HG02610 (cell line): ENCODE measurements at regions not wholly inside any gene's neighbourhood (a gene's known extent, or its start where the extent isn't known, plus 50 kb on each side); places are given as distances from the start of the nearest gene placed in this dataset.
"Not testable (repeated sequence)": the region's sequence is repeated elsewhere in the genome, so short reads cannot be mapped to it uniquely, and the experiment has no call there.

Experiments used
- ATAC-seq: cut with Tn5 transposase; IDR thresholded peaks from one replicate; pipeline ENCODE4 v1.9.1; 2021; ENCODE audit warnings: mild to moderate bottlenecking, moderate library complexity; ENCODE audit not compliant: unreplicated experiment

DNA sequence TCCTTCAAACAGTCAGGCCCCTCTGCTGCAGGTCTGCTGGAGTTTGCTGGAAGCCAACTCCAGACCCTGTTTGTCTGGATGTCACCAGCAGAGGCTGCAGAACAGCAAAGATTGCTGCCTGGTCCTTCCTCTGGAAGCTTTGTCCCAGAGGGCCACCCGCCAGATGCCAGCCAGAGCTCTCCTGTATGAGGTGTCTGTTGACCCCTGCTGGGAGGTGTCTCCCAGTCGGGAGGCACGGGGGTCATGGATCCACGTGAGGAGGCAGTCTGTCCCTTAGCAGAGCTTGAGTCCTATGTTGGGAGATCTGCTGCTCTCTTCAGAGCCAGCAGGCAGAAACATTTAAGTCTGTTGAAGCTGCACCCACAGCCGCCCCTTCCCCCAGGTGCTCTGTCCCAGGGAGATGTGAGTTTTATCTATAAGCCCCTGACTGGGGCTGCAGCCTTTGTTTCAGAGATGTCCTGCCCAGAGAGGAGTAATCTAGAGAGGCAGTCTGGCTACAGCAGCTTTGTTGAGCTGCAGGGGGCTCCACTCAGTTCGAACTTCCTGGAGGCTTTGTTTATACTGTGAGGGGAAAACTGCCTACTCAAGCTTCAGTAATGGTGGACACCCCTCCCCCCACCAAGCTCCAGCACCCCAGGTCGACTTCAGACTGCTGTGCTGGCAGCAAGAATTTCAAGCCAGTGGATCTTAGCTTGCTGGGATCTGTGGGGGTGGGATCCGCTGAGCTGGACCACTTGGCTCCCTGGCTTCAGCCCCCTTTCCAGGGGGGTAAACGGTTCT lies 72.1 kb downstream of the OGFRL1 start:
- ATAC-seq: not testable (repeated sequence)

DNA sequence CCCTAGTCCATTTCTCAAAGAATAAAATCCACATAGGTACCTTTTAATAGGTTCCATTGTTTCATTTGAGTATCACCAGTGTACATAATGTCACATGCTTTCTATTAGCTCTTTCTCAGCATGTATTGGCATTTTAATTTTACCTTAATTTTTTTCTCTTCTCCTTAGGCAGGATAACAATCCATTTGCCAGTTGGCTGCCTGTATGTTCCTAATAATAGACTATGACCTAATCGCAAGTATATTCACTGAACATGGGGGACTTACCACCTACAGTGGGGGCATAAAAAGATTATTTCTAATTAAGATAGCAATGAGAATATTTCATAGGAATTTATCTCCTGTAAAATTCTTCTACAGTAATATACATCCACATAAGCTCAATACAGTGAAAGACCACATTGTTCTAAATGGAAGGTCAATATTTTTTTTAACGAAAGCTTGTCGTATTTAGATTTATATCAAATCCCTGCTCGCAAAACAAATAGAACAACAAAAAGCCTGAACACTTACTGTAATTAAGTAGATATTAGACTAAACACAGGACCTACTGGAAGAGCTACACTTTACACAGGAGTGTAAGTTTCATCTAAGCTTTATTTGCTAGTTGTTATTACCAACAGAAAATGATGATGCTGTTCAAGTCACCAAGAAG lies 76.4 kb downstream of the OGFRL1 start:
- ATAC-seq: no peak

DNA sequence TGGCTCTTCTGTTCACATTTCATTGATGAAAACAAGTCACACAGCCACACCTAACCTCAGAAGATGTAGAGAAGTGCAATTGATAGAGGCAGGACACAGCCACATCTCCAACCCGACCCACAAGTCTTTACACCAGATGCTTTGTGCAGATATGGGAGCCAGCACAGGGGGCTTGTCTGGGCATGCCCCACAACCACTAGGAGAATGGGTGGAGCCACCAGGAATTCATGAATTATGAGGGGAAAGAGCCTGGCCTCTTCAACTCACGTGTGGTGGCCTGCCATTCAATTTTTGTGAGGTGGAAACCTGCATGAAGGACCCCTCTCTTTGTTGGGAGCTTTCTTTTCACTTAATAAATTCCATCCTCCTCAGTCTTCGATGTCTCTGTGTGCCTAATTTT lies 79.1 kb downstream of the OGFRL1 start:
- ATAC-seq: no peak

DNA sequence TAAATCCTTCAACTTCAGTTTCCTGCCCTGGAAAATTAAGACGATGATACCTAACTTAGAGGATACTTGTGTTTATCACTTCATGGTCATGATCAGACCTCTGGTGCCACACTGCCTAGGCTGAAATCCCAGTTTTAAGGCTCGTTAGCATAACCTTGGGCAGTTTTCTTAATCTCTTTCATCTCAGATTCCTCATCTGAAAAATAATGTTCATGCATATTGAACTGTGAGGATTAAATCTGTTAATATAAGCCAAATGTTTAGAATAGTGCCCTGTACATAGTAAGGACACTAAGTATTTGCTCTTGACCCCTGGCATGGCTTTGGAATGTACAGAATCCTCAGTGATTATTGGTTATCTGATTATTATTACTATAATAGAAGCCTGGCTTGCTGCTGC lies 79.7 kb downstream of the OGFRL1 start:
- ATAC-seq: no peak

DNA sequence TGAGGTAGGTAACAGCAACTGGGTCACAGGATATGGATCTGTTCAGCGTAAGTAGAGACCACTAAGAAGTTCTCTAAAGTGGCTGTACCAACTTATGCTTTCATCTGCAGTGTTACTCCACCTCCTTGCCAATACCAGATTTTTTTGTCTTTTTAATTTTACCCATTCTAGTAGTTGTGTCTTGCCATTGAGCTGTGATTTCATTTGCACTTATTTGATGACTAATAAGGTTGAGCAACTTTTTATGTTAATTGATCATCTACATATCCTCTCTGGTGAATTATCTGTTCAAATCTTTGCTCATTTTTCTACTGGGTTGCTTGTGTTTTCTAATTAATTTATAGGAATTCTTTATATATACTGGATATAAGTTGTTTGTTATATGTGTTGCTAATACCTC lies 82.9 kb downstream of the OGFRL1 start:
- no peak for ATAC-seq

DNA sequence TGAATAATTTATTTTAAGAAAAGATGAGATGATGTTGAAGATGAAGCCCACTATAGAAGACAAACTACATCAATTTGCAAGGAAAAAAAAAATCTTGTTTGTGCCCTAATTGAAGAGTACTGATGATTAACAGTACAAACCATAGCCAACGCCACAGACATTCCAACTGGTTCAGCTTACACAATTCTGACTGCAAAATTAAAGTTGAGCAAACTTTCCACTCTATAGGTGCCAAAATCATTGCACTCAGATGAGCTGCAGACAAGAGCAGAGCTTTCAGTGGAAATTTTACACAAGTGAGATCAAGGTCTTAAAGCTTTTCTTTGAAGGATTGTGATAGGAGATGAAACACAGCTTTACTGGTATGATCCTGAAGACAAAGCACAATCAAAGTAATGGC lies 85.3 kb downstream of the OGFRL1 start:
- no peak for ATAC-seq

DNA sequence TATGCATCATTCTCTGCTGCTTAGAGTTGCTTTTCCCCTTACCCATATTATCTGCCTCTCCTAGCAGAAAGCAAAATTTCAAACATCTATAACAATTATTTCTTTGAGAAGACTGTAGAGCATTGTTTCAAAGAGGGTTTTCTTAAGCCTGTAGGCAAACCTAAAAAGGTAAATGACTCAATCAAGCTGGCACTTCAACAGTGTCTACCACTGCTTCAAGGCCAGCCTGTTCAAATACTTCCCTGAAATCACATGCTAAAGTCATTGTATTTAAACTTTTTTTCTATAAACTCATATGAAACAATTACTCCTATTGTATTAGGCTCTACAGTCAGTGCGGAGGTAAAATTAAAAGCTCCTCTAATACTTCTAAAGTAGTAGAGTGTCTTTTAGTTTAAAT lies 87.1 kb downstream of the OGFRL1 start:
- ATAC-seq: no peak

DNA sequence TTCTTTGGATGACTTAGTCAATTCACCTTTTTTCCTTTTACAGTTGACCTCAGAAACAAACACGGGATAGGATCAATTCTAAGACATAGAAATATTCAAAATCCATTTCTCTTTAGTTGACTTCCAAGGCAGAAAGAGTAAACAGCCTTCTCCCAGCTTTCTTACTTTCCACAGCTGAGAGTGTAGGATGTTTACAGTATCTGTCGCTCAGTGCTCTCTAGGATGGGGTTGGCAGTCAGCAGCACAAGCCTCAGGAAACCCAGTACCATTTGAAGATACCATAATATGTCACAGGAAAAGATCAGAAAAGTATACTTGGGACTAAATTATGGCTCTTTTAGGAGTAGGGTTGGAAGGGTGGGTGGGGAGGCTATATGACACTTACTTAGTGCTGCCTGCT lies 88.2 kb downstream of the OGFRL1 start:
- ATAC-seq: no peak

DNA sequence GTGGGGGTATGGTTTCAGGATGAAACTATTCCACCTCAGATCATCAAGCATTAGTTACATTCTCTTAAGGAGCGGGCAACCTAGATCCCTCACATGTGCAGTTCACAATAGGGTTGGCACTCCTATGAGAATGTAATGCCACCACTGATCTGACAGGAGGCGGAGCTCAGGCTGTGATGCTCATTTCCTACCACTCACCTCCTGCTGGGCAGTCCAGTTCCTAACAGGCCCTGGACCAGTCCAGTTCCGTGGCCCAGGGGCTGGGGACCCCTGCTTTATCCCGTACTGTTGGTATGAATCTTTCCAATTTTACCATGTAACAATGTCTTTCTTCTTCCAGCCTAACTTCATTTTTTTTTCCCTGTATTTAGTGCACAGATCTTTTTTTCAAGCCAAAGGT lies 94.9 kb downstream of the OGFRL1 start:
- ATAC-seq: no peak

DNA sequence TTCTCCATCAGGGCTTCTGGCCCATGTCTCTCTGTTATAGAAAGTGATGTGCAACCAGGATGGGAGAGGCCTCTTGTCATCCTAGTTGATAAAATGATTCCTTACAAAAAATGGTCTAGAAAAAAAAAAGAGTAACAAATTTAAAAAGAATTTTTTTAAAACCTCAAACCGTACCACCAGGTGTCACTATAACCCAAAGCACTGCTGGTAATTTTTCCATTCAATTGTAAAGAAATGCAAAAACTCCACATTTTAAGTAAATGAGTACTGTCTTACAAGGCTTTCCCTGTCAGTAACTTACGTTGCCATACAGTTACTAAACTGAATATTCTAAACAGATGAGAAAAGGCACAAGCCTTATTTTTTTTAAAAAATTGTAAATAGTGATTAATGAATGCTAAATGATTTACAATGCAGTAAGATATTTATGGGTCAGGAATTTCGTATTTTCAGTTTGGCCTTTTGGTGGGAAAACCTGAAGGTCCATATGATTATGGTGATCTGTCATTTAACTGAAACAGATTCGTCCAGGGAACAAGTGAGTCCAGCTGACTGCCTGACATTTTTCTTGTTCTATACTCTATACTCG lies 95.4 kb downstream of the OGFRL1 start:
- ATAC-seq: no peak

DNA sequence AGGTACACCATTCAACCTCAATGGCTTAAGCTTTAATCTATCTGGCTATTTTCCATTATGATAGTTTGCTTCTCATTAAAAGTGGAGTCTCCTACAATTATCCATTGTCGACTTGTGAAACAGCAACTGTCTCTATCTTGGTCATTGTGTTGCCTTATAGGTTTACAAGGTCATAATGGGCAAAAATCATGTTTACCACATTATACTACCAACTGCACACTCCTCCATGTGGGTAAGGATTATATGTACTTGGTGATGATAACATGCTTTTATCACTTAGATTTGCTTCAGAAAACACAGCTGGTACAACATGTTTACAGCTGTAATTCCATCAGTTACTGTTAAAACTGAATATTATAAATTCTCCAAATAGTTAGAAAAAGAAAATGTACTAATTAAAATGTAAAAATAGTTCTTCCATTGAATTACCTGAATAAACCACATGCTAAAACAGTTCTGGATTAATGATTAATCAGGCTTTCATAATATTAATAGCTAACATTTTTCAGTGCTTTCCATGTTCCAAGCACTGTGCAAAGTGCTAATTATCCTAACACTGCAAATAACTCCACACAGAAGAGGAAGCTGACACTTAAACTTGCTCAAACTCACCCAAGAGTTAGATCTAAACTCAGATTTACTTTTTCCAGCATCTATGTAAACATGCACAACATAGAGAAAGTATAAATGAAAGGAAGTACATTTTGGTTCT lies 96.7 kb downstream of the OGFRL1 start:
- no peak for ATAC-seq

DNA sequence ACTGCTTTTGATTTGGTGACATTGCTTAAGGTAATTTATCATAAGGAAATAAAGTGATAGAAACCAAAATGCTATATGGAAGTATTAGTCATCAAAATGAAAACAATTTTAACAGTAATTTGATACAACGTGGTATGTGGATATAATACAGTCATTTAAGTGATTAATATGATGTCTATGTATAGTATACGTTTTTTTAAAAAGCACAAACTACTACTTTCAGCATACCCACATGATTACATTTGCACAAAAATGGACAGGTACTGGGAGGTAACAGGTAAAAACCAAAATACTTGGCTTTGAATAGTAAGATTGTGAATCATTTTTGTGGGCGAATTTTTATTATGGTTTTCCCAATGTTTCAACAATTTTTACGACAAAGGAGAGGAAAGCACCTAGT lies 97.6 kb downstream of the OGFRL1 start:
- no peak for ATAC-seq

DNA sequence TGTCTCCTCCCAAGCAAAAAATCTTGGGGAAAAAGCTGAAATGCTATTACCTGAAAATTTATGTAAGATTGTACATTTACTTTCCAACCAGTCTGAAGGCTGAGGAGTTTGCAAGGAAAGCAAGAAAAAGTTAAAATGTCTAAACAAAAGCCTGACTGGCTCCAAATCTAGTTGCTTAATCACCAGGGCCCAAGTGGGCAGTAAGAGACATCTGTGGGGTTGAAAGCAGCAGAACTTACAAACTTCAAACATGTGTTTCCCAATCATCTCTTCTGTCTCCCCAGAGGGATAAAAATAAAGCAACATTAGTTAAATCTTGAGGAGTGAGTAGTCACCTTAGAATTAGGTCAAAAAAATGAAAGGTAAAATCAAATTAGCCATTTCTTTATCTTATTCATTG lies 98.6 kb downstream of the OGFRL1 start:
- no peak for ATAC-seq

DNA sequence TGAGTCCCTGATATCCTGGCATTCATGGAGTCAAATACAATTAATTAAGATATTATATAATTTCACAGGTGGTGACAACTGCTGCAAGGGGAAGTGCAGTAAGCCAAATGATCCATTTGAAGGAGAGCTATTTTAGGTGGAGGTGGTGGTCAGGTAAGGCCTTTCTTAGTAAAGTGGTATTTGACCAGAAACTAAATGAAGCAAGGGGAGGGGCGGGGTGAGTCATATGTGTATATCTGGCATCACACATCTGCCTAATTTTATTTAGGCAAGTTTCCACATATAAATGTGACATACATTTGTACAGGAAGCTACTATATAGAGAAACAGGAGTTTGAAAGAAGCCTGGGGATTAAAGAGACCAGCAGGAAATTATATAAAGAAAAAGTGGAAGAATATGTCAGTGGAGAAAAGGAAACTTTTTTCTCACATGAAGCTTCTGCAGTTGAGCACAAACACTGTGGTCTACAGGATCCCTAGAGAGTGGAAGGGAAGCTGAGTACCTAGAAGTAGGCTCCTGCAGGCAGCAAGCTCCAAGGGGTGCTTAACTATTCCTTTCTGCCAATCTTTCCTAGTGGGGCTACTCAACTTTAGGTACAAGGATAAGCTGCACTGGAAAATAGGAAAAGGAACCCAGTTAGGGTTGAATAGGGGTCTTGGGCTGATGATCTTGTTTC lies 99.6 kb downstream of the OGFRL1 start:
- peak; percentile 77 for ATAC-seq

DNA sequence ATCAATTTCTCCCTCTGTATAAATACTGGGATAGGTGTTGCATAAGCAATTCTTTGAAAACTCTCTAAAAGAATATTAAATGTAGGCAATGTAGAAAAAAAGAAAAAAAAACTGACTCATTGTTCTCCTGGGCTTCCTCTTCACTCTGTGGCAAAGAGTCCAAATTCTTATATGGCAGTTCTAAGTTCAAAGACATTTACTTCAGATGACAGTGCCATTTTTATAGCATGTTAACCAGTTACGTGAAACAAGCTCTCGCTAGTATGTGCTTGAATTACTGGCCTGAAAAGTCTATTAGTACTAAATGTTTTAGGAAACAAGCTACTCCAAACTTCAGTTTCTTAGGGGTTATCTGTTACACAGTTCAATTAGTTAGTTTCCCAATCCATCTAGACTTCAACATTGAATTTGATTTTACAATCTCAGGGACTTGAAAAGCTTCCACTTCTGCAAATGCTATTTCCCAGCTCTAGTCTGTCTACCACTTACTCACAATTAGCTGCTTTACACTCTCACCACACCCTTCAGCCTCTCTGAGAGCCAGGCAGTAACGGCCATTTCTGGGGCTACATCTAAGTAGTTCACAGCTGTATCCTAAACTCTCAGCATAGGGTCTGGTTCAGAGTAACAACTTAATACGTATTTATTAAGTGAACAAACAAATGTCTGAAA lies 100.4 kb downstream of the OGFRL1 start:
- no peak for ATAC-seq

DNA sequence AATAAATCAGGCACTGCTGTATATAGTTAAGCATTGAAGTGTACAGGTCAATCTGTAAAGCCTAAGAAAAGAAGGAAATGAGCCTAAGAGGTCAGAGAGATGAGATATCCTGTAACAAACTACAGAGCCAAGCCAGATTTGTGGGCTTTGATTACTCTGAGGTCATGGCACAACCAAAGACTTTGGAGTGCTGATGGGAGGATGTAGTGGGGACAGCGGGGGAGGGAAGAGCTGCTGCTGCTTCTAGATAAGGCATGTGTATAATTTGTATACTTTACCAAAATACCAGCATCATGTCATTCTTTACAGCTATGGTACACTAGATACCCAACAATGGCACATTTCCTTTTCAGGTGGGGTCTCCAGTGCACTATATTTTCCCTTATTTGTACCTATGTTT lies 102.5 kb downstream of the OGFRL1 start:
- no peak for ATAC-seq

DNA sequence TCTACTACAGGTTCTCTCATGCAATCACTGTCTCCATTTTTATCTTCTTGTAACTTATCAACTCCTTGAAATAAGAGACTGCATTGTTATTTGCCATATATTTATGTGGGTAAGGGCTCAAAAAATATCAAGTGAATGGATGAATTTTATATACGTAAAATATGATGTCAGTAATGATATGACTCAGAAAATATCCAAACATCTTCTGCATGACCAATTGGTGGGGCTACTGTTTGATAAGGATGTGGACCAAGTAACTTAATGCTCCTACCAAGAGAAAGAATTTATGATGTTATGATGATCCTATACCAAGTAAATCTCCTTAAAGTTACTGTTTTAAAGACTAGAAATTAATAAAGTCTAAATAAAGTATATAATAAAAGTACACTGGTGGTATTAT lies 103.7 kb downstream of the OGFRL1 start:
- no peak for ATAC-seq

DNA sequence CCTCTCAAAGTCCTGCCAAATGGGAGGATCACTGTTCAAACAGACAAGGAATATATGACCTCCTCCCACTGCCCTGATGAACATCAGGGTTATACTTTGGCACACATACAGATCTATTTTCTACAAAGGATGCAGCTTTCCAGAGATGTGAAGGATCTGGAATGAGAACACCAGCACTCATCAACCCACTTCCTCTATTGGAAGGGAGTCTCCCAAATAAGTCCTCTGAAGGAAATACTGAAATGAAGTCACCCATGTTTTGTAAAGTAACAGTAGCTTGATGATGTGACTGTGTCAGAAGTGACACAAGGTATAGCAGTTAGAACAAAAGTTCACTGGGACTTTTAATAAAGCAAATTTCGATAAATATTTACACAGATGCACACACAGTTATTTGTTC lies 104.9 kb downstream of the OGFRL1 start:
- no peak for ATAC-seq

DNA sequence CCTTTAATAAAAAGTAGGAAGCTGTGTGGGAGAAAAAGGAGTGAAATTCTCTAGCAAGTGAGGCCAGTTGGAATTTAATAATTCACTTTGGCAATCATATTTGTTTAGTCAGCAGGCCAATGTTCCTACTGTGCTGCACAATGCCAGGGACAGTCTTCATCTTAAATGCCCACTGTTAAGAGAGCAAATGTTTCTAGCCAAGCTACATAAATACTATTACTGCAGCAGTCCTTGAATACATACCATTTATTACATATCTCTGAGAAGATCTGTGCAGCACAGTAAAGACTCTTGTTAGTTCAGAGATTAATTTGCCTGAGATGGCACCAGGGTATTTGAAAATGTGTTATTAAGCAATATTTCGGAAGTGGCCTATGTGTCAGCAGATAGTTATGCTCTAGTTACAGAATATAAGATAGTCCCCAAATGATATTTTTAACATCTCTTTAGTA lies 105.4 kb downstream of the OGFRL1 start:
- ATAC-seq: no peak

DNA sequence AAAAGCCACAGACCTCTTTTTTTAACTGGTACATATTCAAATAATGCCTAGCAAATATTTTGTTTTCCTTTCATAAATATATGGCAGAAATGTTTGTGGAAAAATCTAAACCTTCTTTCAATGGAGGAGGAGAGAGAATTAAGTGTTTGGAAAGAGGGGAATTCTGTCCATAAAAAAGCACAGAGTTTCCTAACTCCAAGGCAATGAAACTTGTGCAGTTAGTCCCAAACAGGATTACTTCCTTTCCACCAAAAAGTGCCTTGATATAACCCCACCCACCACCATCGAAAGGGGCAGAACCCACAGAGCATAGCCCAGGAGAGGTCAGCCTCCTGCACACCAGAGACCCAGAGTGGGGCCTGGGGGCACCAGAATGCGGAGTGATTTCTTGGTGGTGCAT lies 106.3 kb downstream of the OGFRL1 start:
- no peak for ATAC-seq
